Head of caudate nucleus (tissue), 42 donors: ENCODE measurements at regions not wholly inside any gene's neighbourhood (a gene's known extent, or its start where the extent isn't known, plus 50 kb on each side); places are given as distances from the start of the nearest gene placed in this dataset.

Experiments used
- DNase-seq, 42 donors: peaks; one replicate each; pipeline versions ENCODE4 v3.0.0 to v3.0.0-alpha.2; 2020 to 2021; ENCODE audit warnings: mixed read lengths in 7 of 42
- intact Hi-C: fragments of 100-400 bp; cut with DNase I; formaldehyde crosslinking; loops from one replicate; pipeline ENCODE4 v1.15.0; 2022

DNA sequence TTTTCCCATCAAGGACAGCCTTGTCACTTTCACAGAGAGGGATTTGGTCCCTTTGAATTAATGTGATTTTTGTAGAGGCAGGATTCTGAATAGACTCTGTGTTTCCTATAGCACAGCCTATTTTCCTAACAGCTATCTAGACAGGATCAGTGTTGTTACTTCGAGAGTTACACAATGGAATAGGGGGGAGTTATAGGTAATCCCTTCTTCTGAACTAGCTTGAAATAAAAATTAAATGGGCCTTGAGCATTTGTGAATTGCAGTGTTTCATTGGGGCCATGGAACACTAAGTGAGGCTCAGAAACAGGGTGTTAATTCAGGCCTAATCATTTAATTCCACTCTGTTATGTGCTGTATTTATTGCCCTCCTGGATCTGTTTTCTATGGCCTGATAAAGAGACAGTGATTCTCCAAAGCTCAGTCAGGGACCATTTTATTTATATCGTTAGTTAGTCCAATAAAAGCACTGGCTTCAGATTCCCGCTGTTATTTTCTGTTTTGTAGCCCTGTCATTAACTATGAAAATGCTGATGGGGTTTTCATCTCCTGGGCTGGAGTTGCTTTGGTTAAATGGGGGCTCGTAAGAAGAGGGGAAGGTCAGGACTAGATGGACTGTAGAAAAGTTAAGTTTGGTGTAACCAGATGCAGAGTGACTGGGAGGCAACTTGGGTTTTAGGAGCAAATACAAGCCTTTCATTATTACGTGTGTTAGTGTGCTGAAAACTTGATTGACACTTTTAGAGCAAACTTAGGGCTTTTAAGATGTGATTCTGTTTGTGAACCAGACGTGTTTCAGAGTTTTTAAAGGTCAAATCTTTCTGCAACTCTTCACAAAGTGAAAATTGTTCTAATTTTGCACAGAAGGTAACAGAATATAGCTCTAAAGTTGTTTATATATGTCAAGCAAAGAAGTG lies 461.0 kb upstream of the HNRNPA3 start:
- DNase-seq: no peak
- intact Hi-C loops: no loop called here

DNA sequence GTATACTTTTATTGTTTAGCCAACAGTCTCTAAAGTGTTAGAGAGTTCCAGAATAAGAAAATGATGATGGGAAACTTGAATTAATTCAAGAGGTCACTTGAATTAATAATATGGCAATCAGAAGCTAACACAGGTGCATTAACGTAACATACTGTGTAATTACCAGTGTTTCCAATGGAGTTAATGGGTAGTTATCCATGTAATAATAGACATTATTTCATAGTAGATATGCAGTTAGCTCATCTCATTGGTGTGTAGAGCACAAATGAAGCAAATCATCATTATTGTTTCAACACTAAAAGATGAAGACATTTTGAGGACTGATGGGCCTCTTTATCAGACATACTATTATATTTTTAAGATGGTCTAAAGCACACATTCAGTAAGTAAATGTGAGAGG lies 460.3 kb upstream of the HNRNPA3 start:
- intact Hi-C loops: no loop called here
- DNase-seq: no peak

DNA sequence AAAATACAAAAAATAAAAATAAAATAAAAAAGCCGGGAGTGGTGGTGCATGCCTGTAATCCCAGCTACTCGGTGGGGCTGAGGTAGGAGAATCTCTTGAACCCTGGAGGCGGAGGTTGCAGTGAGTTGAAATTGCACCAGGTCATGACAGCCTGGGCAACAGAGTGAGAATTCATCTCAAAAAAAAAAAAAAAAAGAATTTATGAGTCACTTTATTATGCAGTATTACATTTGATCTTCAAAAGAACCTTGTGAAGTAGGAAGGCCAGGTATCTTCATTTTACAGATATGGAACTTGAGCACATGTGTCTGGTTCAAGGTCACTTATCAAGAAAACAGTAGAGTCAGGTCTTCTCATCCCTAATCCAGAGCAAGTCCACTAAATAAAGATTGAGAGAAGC lies 459.4 kb upstream of the HNRNPA3 start:
- intact Hi-C loops: no loop called here

DNA sequence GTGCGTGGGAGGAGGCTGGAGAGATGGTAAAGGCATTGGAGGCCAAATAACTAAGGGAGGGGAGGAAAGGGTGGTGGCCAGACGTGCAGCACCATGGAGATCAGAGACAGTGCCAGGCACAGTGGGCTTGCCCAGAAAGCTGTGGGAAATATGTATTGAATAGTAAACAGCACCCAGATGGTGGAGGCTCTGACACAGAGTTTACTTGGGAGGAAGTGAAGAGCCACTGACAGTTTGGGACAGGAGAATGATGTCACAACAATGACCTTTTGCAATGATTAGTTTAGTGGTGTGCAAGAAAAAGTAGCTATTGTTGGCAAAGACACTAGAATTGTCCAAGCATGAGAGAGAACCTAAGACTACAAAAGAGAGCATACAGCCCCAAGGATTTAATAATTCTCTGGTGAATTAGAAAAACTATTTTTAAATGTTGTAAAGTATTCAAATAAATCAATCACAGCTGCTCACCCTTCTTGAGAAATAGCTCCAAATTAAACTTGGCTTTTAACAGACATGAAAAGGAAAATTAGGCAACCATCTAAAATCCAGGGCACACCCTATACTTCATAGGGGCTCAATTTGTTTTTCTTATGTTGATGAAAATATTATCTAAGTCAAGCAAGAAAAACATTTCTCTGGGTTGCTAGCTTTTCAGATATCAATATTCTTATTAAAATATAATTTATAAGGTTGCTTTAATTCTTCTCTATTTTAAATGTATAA lies 458.7 kb upstream of the HNRNPA3 start:
- DNase-seq: no peak
- intact Hi-C loops: no loop called here

More for the DNA sequence above, 459.4 kb upstream of the HNRNPA3 start:
- no peak for DNase-seq

DNA sequence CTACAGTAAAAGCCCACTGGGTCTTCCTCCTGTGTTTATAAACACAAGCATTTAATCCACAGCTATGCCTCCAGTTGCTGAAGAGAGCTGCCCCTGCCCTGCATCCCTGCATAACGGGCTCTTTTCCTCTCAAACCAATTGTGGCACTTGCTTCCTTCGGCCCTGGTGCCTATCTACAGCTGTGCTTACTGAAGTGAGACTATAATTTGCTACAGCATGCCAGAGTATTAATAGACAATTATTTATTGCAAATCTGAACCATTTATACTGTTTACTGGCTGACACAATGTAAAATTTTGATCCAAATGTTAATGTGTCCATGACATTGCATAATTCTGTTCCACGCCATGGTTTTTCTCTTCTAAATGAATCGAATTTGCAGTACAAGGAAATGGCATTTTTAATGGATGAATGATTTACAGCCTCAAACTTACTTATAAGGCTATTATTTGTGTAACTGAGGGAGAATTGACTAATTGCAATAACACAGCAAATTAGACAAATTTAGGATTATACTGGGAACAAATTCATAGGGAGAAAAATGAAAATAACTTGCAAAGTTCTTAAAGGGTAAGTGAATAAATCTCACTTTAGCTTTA lies 457.0 kb upstream of the HNRNPA3 start:
- intact Hi-C loops: no loop called here

DNA sequence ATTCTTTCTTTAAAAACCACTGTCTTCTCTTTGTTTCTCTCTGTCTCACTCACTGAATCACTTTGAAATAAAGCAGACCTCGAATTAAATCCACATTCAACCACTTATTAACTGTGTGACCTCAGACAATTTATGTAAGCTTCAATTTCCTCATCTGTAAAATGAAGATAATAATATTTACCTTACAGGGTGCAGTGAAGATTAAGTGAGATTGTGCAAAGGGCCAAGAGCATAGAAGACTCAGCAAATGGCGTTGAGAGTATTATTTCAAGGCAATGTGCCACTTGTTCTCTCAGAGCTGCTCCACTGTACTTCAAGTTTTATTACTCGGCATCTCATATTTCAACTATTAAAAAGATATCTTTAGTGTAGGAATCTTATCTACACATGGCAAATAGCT lies 454.2 kb upstream of the HNRNPA3 start:
- intact Hi-C loops: no loop called here
- no peak for DNase-seq

More for the DNA sequence above, 457.0 kb upstream of the HNRNPA3 start:
- DNase-seq: no peak

DNA sequence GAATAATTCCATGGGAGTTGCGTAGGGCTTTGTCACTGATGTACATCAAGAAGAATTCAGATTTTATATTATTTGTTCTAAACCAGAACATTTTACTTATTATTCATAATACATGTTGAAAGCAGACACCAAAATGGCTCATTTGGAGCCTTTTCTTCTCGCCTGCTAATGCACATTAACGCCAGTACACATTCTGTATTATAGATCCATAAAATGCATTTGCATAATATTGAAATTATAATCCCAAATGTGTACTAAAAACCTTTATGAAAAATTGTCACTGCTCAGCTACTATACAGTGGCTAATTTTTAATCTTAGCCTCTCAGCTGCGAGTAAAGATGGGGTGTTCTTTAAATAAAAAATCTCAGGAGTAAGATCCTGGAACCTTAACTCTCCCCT lies 452.2 kb upstream of the HNRNPA3 start:
- DNase-seq: no peak
- intact Hi-C loops: no loop called here

DNA sequence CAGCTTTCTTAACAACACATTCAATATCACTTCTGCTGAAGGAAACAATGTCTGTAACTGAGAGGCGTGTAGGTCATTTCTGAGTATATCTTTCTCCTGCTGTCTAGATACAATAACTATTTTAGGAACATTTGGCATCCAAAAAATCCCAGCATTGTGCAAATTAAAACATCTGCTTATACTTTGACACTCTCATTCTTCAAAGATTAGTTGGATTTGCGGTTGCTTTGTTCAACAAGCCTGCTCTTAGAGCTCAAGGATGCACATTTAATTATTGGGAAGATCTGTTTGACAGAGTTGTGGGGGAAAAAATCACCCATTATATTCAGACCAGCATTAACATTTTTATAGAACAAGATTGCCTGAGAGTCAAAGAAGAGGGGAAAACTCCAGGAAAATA lies 449.5 kb upstream of the HNRNPA3 start:
- no peak for DNase-seq

DNA sequence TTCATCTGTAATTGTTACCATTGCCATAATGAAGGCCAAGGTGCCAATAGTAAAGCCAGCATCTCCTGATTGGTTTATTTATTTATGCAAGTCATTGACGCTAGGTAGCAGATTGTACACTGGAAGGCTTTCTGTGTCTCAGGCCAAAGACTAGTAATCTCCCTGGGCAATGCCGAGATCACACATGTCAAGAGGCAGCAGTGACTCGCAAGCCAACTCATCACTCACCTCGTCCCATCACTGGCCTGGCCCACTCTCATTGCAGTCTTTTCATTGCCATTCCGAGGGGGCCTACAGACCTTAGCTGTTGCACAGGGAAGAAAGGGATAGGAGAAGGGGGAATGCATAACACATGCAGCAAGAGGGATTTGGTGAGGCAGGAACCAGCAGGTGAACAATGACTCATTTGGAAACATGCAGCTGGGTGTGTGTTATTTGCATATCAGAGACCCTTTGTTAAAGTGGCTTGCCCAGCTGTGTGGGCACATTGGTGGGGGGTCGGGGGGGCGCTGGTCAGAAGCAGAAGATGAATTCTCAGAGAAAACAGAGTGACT lies 448.7 kb upstream of the HNRNPA3 start:
- intact Hi-C loops: no loop called here
- DNase-seq: no peak

More for the DNA sequence above, 449.5 kb upstream of the HNRNPA3 start:
- intact Hi-C loops: no loop called here

DNA sequence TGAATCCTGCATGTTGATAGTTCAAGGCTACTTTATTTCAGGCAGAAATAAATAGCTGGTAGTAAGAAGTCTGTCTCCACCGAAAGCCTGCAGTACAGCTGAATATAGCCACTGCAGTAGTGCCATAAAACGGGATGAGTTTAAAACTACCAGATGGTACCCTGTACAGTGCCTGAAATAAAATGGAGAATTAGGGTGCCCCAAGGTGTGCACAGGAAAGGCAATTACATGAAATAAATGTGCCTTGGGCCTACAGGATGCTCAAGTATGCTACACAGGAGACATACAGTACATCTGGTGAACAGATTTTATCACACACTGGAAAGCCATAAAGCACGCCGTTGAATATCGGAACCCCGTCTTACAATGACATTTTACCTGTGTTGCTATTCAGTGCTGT lies 447.7 kb upstream of the HNRNPA3 start:
- intact Hi-C loops: no loop called here
- DNase-seq: no peak

DNA sequence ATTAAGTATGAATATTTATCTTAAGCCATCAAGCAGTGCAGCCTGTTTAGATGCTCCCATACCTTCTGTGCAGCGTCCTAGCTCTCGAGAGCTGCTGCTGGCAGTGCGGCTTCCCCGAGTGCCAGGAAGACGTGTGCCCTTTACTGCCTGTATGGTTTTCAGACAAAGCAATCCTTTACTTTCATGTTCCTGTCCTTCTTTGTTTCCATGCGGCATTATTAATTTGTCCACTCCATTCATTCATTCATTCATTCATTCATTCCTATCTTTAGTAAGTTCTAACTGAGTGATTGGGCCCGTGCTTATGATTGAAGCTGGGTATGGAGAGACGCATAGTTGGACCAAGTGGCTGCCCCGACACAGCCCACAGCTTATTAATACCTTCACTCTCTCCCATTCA lies 446.6 kb upstream of the HNRNPA3 start:
- DNase-seq: no peak
- intact Hi-C loops: no loop called here

DNA sequence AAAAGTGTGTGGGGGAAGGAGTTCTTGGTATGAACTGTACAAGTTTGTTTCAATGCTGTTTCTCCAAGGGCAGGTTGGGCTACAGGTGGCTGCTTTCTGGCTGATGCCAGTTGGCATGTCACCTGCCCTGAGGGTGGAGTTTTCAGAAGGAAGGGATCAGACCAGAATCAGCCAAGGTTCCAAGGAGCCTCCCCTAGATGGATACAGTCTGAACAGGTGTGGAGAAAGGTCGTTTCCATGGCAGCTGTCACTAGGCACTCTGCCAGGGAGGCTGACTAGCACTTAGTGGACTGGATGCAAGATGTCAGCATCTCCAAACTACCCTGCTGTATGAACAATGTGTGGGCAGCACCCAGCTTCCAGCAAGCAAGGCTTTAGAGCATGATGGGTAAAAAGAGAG lies 444.4 kb upstream of the HNRNPA3 start:
- DNase-seq: no peak
- intact Hi-C loops: no loop called here

DNA sequence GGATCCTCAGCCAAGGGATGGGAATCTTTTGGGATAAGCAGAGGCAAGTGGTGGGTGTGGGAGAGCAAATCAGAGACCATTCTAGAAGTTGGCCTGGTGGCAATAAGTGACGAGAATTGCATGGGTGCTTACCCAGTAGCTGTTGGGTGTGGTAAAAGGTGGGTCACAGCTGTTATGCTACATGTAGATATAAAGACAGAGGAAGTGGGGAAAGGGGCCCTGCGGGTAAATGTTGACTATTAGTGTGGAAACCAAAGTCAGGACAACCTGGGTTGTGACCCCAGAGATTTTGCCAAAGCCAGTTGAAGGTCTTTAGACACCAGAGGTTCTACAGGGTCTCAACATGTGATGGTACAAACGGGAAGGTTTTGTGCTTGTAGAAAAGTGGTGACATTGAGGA lies 443.6 kb upstream of the HNRNPA3 start:
- no peak for DNase-seq
- intact Hi-C loops: no loop called here

DNA sequence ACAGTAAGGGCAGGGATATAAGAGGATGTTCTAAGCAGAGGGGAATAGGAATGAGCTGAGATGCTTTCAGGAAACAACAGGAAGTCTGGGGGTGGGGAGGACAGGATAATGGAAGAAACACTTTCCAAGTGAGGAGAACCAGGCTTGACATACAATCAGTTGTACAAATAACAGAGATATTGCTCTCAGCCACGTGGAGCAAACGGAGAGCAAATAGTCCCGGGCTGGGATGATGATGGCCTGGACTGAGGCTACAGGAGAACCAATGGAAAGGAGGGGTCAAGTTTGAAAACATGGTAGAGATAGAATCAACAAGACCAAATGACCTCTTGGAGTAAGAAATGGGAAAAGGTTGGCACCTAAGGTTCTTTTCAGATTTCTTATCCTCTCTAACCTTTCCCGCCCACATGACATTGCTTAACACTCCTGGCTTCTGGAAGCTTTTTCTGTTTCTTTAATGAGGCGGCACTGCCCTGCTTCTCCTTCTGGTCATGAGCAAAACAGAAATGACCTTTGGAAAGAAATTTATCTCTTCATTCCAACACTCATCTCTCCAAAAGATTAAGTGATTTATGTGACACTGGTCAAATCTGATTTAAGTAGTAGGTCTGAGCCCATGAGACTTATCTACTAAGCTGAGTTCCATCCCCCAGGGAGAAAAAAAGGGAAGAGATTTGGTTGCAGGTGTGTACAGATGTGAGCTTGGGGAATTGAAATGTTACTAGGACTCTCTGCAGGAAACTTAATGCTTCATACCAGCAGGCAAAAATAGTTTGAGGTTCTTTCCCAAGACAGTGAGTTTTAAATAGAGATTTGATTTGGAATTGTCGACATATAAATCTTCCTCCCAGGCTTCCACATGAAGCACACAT lies 442.9 kb upstream of the HNRNPA3 start:
- DNase-seq: no peak
- intact Hi-C loops: no loop called here

DNA sequence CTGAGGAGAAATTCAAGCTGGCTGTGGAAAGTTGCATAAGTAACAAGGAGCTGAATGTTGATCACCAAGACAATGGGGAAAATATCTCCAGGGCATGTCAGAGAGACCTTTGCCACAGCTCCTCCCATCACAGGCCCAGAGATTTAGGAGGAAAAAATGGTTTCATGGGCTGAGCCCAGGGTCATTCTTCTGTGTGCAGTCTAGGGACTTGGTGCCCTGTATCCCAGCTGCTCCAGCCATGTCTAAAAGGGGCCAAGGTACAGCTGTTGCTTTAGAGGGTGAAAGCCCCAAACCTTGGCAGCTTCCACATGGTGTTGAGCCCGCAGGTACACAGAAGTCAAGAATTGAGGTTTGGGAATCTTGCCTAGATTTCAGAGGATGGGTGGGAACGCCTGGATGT lies 439.8 kb upstream of the HNRNPA3 start:
- DNase-seq: no peak
- intact Hi-C loops: no loop called here

DNA sequence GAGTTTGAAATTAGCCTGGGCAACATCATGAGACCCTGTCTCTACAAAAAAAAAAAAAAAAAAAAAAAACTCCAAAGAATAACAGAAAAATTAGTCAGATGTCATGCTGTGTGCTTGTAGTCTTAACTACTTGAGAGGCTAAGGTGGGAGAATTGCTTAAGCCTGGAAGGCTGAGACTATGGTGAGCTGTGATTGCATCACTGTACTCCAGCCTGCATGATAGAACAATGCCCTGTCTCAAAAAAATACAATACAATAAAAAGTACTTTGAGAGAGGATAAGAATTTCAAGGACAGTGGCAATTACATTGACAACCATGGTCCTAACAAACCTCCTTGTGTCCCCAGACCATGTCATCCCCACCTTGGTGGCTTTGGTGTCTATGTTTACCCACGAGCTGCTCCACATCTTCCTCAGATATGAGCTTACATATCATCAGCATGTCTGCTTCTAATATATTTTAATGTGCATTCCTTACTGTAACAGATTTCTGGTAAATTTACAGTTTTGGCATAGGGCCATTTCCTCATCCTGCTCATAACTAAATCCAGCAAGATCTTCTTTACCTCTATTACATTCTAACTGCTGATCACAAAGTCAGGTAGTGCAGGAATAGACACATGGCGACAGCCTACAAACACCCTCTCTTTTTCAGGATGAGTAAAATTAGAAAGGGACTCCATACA lies 437.7 kb upstream of the HNRNPA3 start:
- no peak for DNase-seq
- intact Hi-C loops: no loop called here

DNA sequence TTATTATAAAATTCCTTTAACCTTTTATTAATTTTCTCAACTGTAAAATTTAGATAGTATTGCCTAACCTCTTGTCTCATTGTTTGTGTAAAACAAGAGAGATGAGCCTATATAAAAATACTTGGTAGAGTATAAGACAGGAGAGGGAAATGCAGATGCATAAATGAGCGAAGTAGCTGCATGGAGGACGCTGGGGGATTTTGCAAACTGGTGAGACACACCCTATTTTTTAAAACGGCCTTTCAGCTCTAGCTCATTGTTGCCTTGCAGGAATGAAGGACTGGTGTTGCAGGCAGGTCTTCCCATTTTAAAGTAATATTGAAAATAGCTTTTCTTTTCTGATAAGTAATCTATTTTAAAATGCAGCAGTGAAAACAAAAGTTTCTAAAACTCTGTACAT lies 435.3 kb upstream of the HNRNPA3 start:
- intact Hi-C loops: no loop called here
- no peak for DNase-seq

DNA sequence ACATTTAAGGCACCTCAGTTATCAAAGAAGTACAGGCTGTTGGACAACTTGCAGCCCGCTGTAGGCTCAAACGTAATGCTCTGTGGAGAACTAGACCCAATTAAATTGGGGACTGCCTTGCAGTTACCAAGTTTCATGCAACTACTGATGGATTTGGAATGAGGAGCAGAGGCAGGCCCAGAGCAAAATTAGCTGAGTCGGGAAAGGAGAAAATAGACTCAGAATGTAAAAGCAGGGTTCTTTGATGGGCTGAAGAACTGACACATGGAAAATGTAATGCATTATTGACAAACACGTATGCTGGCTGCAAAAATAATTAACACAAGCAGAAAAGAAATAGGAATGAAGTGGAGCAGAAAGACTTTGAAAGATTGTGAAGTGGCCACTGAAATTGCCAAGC lies 432.7 kb upstream of the HNRNPA3 start:
- intact Hi-C loops: no loop called here
- no peak for DNase-seq
